HL-60 (cell line): ENCODE measurements at regions not wholly inside any gene's neighbourhood (a gene's known extent, or its start where the extent isn't known, plus 50 kb on each side); places are given as distances from the start of the nearest gene placed in this dataset.

Source experiments
- CTCF ChIP-seq: IDR thresholded peaks from one replicate; pipeline ENCODE4 v1.5.1; 2011; ENCODE audit warnings: low read length, control low read depth, inconsistent platforms; ENCODE audit not compliant: insufficient read depth
- GABPA ChIP-seq: IDR thresholded peaks from 2 replicates; pipeline ENCODE4 v1.6.1; 2012; ENCODE audit warnings: low read depth
- POLR2AphosphoS5 ChIP-seq: IDR thresholded peaks from 2 replicates; pipeline ENCODE4 v1.6.1; 2012; ENCODE audit warnings: low read depth
- REST ChIP-seq: IDR thresholded peaks from 2 replicates; pipeline ENCODE4 v1.6.1; 2012; ENCODE audit warnings: low read depth; ENCODE audit not compliant: insufficient replicate concordance

- TF ChIP-seq CTCF: no peak
- no peak for TF ChIP-seq POLR2AphosphoS5
- TF ChIP-seq GABPA: no peak
- no peak for TF ChIP-seq REST
Measured at GRCh38 chr11:134528453-134528852, 116.4 kb upstream of the B3GAT1 start.
